WTC11 (cell line): ENCODE measurements at regions not wholly inside any gene's neighbourhood (a gene's known extent, or its start where the extent isn't known, plus 50 kb on each side); places are given as distances from the start of the nearest gene placed in this dataset.

Experiments
- ATAC-seq: fragments of 200-7000 bp; cut with Tn5 transposase; 2 replicates; pipeline ENCODE4 v1.10.0; 2021; ENCODE audit warnings: mild to moderate bottlenecking, moderate library complexity
- CTCF ChIA-PET: fragments of 300-600 bp; sonication (Branson Sonifier 250); formaldehyde crosslinking; loops from one replicate; lab custom pipeline; 2021; ENCODE audit warnings: antibody characterized with exemption; lab: Charles Lee
- POLR2A ChIA-PET: fragments of 350-600 bp; sonication (Branson Sonifier 250); formaldehyde crosslinking; loops from one replicate; lab custom pipeline; 2021; ENCODE audit warnings: antibody characterized with exemption; lab: Charles Lee
- DNase-seq: peaks from one replicate; pipeline ENCODE4 v3.0.0; 2021; ENCODE audit warnings: low spot score
- H3K27ac Mint-ChIP-seq: 2 replicates; pipeline ENCODE4 v1.8.0; 2021; ENCODE audit warnings: mixed read lengths
- H3K27me3 Mint-ChIP-seq: 2 replicates; pipeline ENCODE4 v1.8.0; 2021; ENCODE audit warnings: low read depth, mild to moderate bottlenecking, moderate library complexity, mixed read lengths
- H3K36me3 Mint-ChIP-seq: 2 replicates; pipeline ENCODE4 v1.8.0; 2021; ENCODE audit warnings: mixed read lengths
- H3K4me1 Mint-ChIP-seq: 2 replicates; pipeline ENCODE4 v1.8.0; 2022; ENCODE audit warnings: mixed read lengths
- H3K4me3 Mint-ChIP-seq: 2 replicates; pipeline ENCODE4 v1.8.0; 2021; ENCODE audit warnings: mild to moderate bottlenecking, moderate library complexity, mixed read lengths
- H3K9me3 Mint-ChIP-seq: 2 replicates; pipeline ENCODE4 v1.8.0; 2021; ENCODE audit warnings: mixed read lengths
- AR ChIP-seq: fragments of 250-450 bp; sonication (Bioruptor Pico); IDR thresholded peaks from 2 replicates; pipeline ENCODE4 v1.9.0; 2021; ENCODE audit warnings: mild to moderate bottlenecking
- ATF1 ChIP-seq: sonication (generic); formaldehyde crosslinking; IDR thresholded peaks from 2 replicates; pipeline ENCODE4 v1.8.1; 2023; ENCODE audit warnings: mild to moderate bottlenecking, moderate library complexity, missing genetic modification reagents
- E2F5 ChIP-seq: sonication (generic); formaldehyde crosslinking; IDR thresholded peaks from 2 replicates; pipeline ENCODE4 v1.8.1; 2022; ENCODE audit warnings: mild to moderate bottlenecking, moderate library complexity, missing genetic modification reagents
- ESRRA ChIP-seq: sonication (generic); formaldehyde crosslinking; IDR thresholded peaks from 2 replicates; pipeline ENCODE4 v1.8.1; 2022; ENCODE audit warnings: mild to moderate bottlenecking, missing genetic modification reagents, borderline replicate concordance
- IRF2 ChIP-seq: sonication (generic); formaldehyde crosslinking; IDR thresholded peaks from 2 replicates; pipeline ENCODE4 v1.8.0; 2022; ENCODE audit warnings: low read depth, missing genetic modification reagents, borderline replicate concordance
- KAT7 ChIP-seq: sonication (generic); formaldehyde crosslinking; IDR thresholded peaks from 2 replicates; pipeline ENCODE4 v1.8.1; 2023; ENCODE audit warnings: missing genetic modification reagents, mild to moderate bottlenecking, borderline replicate concordance
- MXD4 ChIP-seq: fragments of 250-450 bp; sonication (Bioruptor Pico); IDR thresholded peaks from 2 replicates; pipeline ENCODE4 v1.8.0; 2021; ENCODE audit warnings: mild to moderate bottlenecking, moderate library complexity, borderline replicate concordance
- MYBL2 ChIP-seq: sonication (generic); formaldehyde crosslinking; IDR thresholded peaks from 2 replicates; pipeline ENCODE4 v1.8.1; 2023; ENCODE audit warnings: mild to moderate bottlenecking, moderate library complexity, missing genetic modification reagents
- NFE2L1 ChIP-seq: sonication (generic); formaldehyde crosslinking; IDR thresholded peaks from 2 replicates; pipeline ENCODE4 v1.8.1; 2023; ENCODE audit warnings: missing genetic modification reagents
- USF1 ChIP-seq: sonication (generic); formaldehyde crosslinking; IDR thresholded peaks from 2 replicates; pipeline ENCODE4 v1.8.0; 2022; ENCODE audit warnings: mild to moderate bottlenecking, missing genetic modification reagents
- USF2 ChIP-seq: sonication (generic); formaldehyde crosslinking; IDR thresholded peaks from 2 replicates; pipeline ENCODE4 v1.8.1; 2023; ENCODE audit warnings: mild to moderate bottlenecking, missing genetic modification reagents, moderate library complexity
- ZBTB21 ChIP-seq: sonication (generic); formaldehyde crosslinking; IDR thresholded peaks from 2 replicates; pipeline ENCODE4 v1.8.1; 2023; ENCODE audit warnings: mild to moderate bottlenecking, missing genetic modification reagents, borderline replicate concordance
- ZNF219 ChIP-seq: sonication (generic); formaldehyde crosslinking; IDR thresholded peaks from 2 replicates; pipeline ENCODE4 v1.8.0; 2023; ENCODE audit warnings: missing genetic modification reagents, mild to moderate bottlenecking, borderline replicate concordance
- ZNF232 ChIP-seq: sonication (generic); formaldehyde crosslinking; IDR thresholded peaks from 2 replicates; pipeline ENCODE4 v1.8.0; 2022; ENCODE audit warnings: mild to moderate bottlenecking, missing genetic modification reagents
- ZNF281 ChIP-seq: sonication (generic); formaldehyde crosslinking; IDR thresholded peaks from 2 replicates; pipeline ENCODE4 v1.8.0; 2023; ENCODE audit warnings: mild to moderate bottlenecking, missing genetic modification reagents
- ZNF416 ChIP-seq: fragments of 250-450 bp; sonication (Bioruptor Pico); IDR thresholded peaks from 2 replicates; pipeline ENCODE4 v1.9.0; 2021; ENCODE audit warnings: mild to moderate bottlenecking, inconsistent platforms
- ZNF512 ChIP-seq: sonication (generic); formaldehyde crosslinking; IDR thresholded peaks from 2 replicates; pipeline ENCODE4 v1.8.1; 2022; ENCODE audit warnings: missing genetic modification reagents, borderline replicate concordance
- TF ChIP-seq, protein P1 (sequence below): sonication (generic); formaldehyde crosslinking; IDR thresholded peaks from 2 replicates; pipeline ENCODE4 v1.8.0; 2022; ENCODE audit warnings: missing genetic modification reagents
- TF ChIP-seq, protein P2 (sequence below): fragments of 250-450 bp; sonication (Bioruptor Pico); IDR thresholded peaks from 2 replicates; pipeline ENCODE4 v1.8.0; 2021; ENCODE audit warnings: mild to moderate bottlenecking
- TF ChIP-seq, protein P3 (sequence below): fragments of 250-450 bp; sonication (Bioruptor Pico); IDR thresholded peaks from 2 replicates; pipeline ENCODE4 v1.9.0; 2021; ENCODE audit warnings: moderate library complexity, mild to moderate bottlenecking, inconsistent platforms, borderline replicate concordance

- no peak for TF ChIP-seq USF1 (CRISPR knock-in tag)
- no peak for TF ChIP-seq ESRRA (CRISPR knock-in tag)
- TF ChIP-seq ZNF512 (CRISPR knock-in tag): no peak
- no peak for TF ChIP-seq ATF1 (CRISPR knock-in tag)
- no peak for TF ChIP-seq AR
- no peak for TF ChIP-seq NFE2L1
- TF ChIP-seq ZNF219: no peak
- TF ChIP-seq ZBTB21 (CRISPR knock-in tag): no peak
Observed at GRCh38 chr21:17044696-17045095, 468.1 kb upstream of the CXADR start (continued).

- H3K27me3 Mint-ChIP-seq: no peaks in the 10 kb centered on the region
- POLR2A ChIA-PET: no interaction called here
- ATAC-seq: peak; percentile 72
- TF ChIP-seq, protein P1, sequence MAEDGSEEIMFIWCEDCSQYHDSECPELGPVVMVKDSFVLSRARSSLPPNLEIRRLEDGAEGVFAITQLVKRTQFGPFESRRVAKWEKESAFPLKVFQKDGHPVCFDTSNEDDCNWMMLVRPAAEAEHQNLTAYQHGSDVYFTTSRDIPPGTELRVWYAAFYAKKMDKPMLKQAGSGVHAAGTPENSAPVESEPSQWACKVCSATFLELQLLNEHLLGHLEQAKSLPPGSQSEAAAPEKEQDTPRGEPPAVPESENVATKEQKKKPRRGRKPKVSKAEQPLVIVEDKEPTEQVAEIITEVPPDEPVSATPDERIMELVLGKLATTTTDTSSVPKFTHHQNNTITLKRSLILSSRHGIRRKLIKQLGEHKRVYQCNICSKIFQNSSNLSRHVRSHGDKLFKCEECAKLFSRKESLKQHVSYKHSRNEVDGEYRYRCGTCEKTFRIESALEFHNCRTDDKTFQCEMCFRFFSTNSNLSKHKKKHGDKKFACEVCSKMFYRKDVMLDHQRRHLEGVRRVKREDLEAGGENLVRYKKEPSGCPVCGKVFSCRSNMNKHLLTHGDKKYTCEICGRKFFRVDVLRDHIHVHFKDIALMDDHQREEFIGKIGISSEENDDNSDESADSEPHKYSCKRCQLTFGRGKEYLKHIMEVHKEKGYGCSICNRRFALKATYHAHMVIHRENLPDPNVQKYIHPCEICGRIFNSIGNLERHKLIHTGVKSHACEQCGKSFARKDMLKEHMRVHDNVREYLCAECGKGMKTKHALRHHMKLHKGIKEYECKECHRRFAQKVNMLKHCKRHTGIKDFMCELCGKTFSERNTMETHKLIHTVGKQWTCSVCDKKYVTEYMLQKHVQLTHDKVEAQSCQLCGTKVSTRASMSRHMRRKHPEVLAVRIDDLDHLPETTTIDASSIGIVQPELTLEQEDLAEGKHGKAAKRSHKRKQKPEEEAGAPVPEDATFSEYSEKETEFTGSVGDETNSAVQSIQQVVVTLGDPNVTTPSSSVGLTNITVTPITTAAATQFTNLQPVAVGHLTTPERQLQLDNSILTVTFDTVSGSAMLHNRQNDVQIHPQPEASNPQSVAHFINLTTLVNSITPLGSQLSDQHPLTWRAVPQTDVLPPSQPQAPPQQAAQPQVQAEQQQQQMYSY (CRISPR knock-in tag): no peak
- TF ChIP-seq, protein P2, sequence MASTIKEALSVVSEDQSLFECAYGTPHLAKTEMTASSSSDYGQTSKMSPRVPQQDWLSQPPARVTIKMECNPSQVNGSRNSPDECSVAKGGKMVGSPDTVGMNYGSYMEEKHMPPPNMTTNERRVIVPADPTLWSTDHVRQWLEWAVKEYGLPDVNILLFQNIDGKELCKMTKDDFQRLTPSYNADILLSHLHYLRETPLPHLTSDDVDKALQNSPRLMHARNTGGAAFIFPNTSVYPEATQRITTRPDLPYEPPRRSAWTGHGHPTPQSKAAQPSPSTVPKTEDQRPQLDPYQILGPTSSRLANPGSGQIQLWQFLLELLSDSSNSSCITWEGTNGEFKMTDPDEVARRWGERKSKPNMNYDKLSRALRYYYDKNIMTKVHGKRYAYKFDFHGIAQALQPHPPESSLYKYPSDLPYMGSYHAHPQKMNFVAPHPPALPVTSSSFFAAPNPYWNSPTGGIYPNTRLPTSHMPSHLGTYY (CRISPR knock-in tag): no peak
- TF ChIP-seq MYBL2 (CRISPR knock-in tag) (no peak), ZNF416 (CRISPR knock-in tag) (no peak), ZNF232 (no peak), E2F5 (CRISPR knock-in tag) (no peak), MXD4 (CRISPR knock-in tag) (no peak), ZNF281 (CRISPR knock-in tag) (no peak), IRF2 (CRISPR knock-in tag) (no peak), KAT7 (CRISPR knock-in tag) (no peak), USF2 (CRISPR knock-in tag) (no peak)
- TF ChIP-seq, protein P3, sequence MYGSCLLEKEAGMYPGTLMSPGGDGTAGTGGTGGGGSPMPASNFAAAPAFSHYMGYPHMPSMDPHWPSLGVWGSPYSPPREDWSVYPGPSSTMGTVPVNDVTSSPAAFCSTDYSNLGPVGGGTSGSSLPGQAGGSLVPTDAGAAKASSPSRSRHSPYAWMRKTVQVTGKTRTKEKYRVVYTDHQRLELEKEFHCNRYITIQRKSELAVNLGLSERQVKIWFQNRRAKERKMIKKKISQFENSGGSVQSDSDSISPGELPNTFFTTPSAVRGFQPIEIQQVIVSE (CRISPR knock-in tag): no peak
Observed at GRCh38 chr21:17045214-17045853, 467.5 kb upstream of the CXADR start.

More at GRCh38 chr21:17045214-17045853, 467.5 kb upstream of the CXADR start:
- peaks cover 6% of the 10 kb centered on the region; the same call in 1 of the 2 replicates for H3K36me3 Mint-ChIP-seq
- no peak overlapping the region for H3K27ac Mint-ChIP-seq
- no peak overlapping the region for H3K4me3 Mint-ChIP-seq
- H3K9me3 Mint-ChIP-seq: peaks cover 13% of the 10 kb centered on the region
- CTCF ChIA-PET: no interaction called here
- no peak for DNase-seq
- peaks cover 17% of the 10 kb centered on the region for H3K4me1 Mint-ChIP-seq
